ENCODE measurements at regions not wholly inside any gene's neighbourhood (a gene's known extent, or its start where the extent isn't known, plus 50 kb on each side); places are given as distances from the start of the nearest gene placed in this dataset.

GRCh38 chr5:114952876-114953275 is 216.8 kb downstream of the TRIM36 start:
- TF ChIP-seq EZH2phosphoT487 (IDR thresholded peaks at IDR 0.05; ENCODE audit: insufficient read depth, low read depth), result no peak
- H3K36me3 ChIP-seq (ENCODE audit: low read depth), result no peaks in the 10 kb centered on the region
- no peaks in the 10 kb centered on the region for H3K9me2 ChIP-seq (ENCODE audit: insufficient read depth)
- no peak overlapping the region for H3K9ac ChIP-seq
- in situ Hi-C loops (cut with MboI), result no loop called here
- no peak overlapping the region for H3K27ac ChIP-seq
- no peak overlapping the region for H2AFZ ChIP-seq
- H3K27me3 ChIP-seq (replicated peaks; ENCODE audit: insufficient read depth), result no peaks in the 10 kb centered on the region
- no peaks in the 10 kb centered on the region for H3F3A ChIP-seq (ENCODE audit: insufficient read depth)
- no peaks in the 10 kb centered on the region for H3K9me3 ChIP-seq (ENCODE audit: low read depth)
- no peaks in the 10 kb centered on the region for H3K79me2 ChIP-seq (ENCODE audit: insufficient read depth)
- H3K4me2 ChIP-seq (ENCODE audit: unreplicated experiment), result no peak overlapping the region
- DNase-seq, result no peak
- H3K4me3 ChIP-seq, result no peak overlapping the region
- no peaks in the 10 kb centered on the region for H3K4me1 ChIP-seq (ENCODE audit: insufficient read depth)
- WGBS, 2 experiments (ENCODE audit: low coverage in 1 of 2, low lambda C conversion rate in 2 of 2, missing lambda C conversion rate in 2 of 2), result 11 to 13% methylated on average over 5 of the region's 5 CpGs
- H4K20me1 ChIP-seq (ENCODE audit: insufficient read depth), result no peaks in the 10 kb centered on the region

GRCh38 chr5:114949756-114950155 is 220.0 kb downstream of the TRIM36 start:
- Histone ChIP-seq H3K27me3 (replicated peaks; ENCODE audit: insufficient read depth) (no peaks in the 10 kb centered on the region), H3F3A (ENCODE audit: insufficient read depth) (no peaks in the 10 kb centered on the region), H3K4me1 (ENCODE audit: insufficient read depth) (no peaks in the 10 kb centered on the region), H3K79me2 (ENCODE audit: insufficient read depth) (no peaks in the 10 kb centered on the region), H4K20me1 (ENCODE audit: insufficient read depth) (no peaks in the 10 kb centered on the region), H3K9me3 (ENCODE audit: low read depth) (no peaks in the 10 kb centered on the region), H3K27ac (no peak overlapping the region), H3K4me3 (no peak overlapping the region), H2AFZ (no peak overlapping the region), H3K9ac (no peak overlapping the region), H3K9me2 (ENCODE audit: insufficient read depth) (no peaks in the 10 kb centered on the region), H3K4me2 (ENCODE audit: unreplicated experiment) (no peak overlapping the region), H3K36me3 (ENCODE audit: low read depth) (no peaks in the 10 kb centered on the region)
- in situ Hi-C loops (cut with MboI), result no loop called here
- TF ChIP-seq EZH2phosphoT487 (IDR thresholded peaks at IDR 0.05; ENCODE audit: insufficient read depth, low read depth), result no peak
- no peak for TF ChIP-seq EZH2 (IDR thresholded peaks at IDR 0.05; ENCODE audit: insufficient read depth, poor library complexity, severe bottlenecking)
- DNase-seq, result no peak

GRCh38 chr5:114948986-114949621 is 220.6 kb downstream of the TRIM36 start:
- in situ Hi-C loops (cut with MboI), result no loop called here
- no peak overlapping the region for H2AFZ ChIP-seq
- H3K27me3 ChIP-seq (replicated peaks; ENCODE audit: insufficient read depth), result no peaks in the 10 kb centered on the region
- no peak overlapping the region for H3K4me3 ChIP-seq
- H3K9ac ChIP-seq, result no peak overlapping the region
- no peaks in the 10 kb centered on the region for H3K36me3 ChIP-seq (ENCODE audit: low read depth)
- H3K9me2 ChIP-seq (ENCODE audit: insufficient read depth), result no peaks in the 10 kb centered on the region
- H4K20me1 ChIP-seq (ENCODE audit: insufficient read depth), result no peaks in the 10 kb centered on the region
- TF ChIP-seq EZH2phosphoT487 (IDR thresholded peaks at IDR 0.05; ENCODE audit: insufficient read depth, low read depth) (no peak), EZH2 (IDR thresholded peaks at IDR 0.05; ENCODE audit: insufficient read depth, poor library complexity, severe bottlenecking) (no peak)
- WGBS, 2 experiments (ENCODE audit: low coverage in 1 of 2, low lambda C conversion rate in 2 of 2, missing lambda C conversion rate in 2 of 2), result 2 to 3% methylated on average over 3 of the region's 3 CpGs
- no peaks in the 10 kb centered on the region for H3F3A ChIP-seq (ENCODE audit: insufficient read depth)
- no peak overlapping the region for H3K4me2 ChIP-seq (ENCODE audit: unreplicated experiment)
- no peaks in the 10 kb centered on the region for H3K79me2 ChIP-seq (ENCODE audit: insufficient read depth)
- no peaks in the 10 kb centered on the region for H3K4me1 ChIP-seq (ENCODE audit: insufficient read depth)
- H3K9me3 ChIP-seq (ENCODE audit: low read depth), result no peaks in the 10 kb centered on the region
- no peak overlapping the region for H3K27ac ChIP-seq
- DNase-seq, result no peak

GRCh38 chr5:114948363-114948762 is 221.3 kb downstream of the TRIM36 start:
- no peak overlapping the region for H3K4me3 ChIP-seq
- H3K9ac ChIP-seq, result no peak overlapping the region
- H3K36me3 ChIP-seq (ENCODE audit: low read depth), result no peaks in the 10 kb centered on the region
- WGBS, 2 experiments (ENCODE audit: low coverage in 1 of 2, low lambda C conversion rate in 2 of 2, missing lambda C conversion rate in 2 of 2), result 0% methylated on average over 2 of the region's 2 CpGs
- no peaks in the 10 kb centered on the region for H4K20me1 ChIP-seq (ENCODE audit: insufficient read depth)
- H3K9me2 ChIP-seq (ENCODE audit: insufficient read depth), result no peaks in the 10 kb centered on the region
- H2AFZ ChIP-seq, result no peak overlapping the region
- no peaks in the 10 kb centered on the region for H3F3A ChIP-seq (ENCODE audit: insufficient read depth)
- H3K79me2 ChIP-seq (ENCODE audit: insufficient read depth), result no peaks in the 10 kb centered on the region
- H3K4me1 ChIP-seq (ENCODE audit: insufficient read depth), result no peaks in the 10 kb centered on the region
- in situ Hi-C loops (cut with MboI), result no loop called here
- no peaks in the 10 kb centered on the region for H3K27me3 ChIP-seq (replicated peaks; ENCODE audit: insufficient read depth)
- no peaks in the 10 kb centered on the region for H3K9me3 ChIP-seq (ENCODE audit: low read depth)
- H3K4me2 ChIP-seq (ENCODE audit: unreplicated experiment), result no peak overlapping the region
- H3K27ac ChIP-seq, result no peak overlapping the region
- TF ChIP-seq EZH2 (IDR thresholded peaks at IDR 0.05; ENCODE audit: insufficient read depth, poor library complexity, severe bottlenecking), result no peak
- TF ChIP-seq EZH2phosphoT487 (IDR thresholded peaks at IDR 0.05; ENCODE audit: insufficient read depth, low read depth), result no peak
- no peak for DNase-seq

- TF ChIP-seq EZH2 (IDR thresholded peaks at IDR 0.05; ENCODE audit: insufficient read depth, poor library complexity, severe bottlenecking), result no peak
- TF ChIP-seq EZH2phosphoT487 (IDR thresholded peaks at IDR 0.05; ENCODE audit: insufficient read depth, low read depth), result no peak
- H3K27ac ChIP-seq, result no peak overlapping the region
- in situ Hi-C loops (cut with MboI), result no loop called here
- H2AFZ ChIP-seq, result no peak overlapping the region
- no peak overlapping the region for H3K4me3 ChIP-seq
- no peaks in the 10 kb centered on the region for H3K9me3 ChIP-seq (ENCODE audit: low read depth)
- H3K79me2 ChIP-seq (ENCODE audit: insufficient read depth), result no peaks in the 10 kb centered on the region
- no peak overlapping the region for H3K4me2 ChIP-seq (ENCODE audit: unreplicated experiment)
- no peaks in the 10 kb centered on the region for H3K27me3 ChIP-seq (replicated peaks; ENCODE audit: insufficient read depth)
- H3F3A ChIP-seq (ENCODE audit: insufficient read depth), result no peaks in the 10 kb centered on the region
- DNase-seq, result no peak
- WGBS, 2 experiments (ENCODE audit: low coverage in 1 of 2, low lambda C conversion rate in 2 of 2, missing lambda C conversion rate in 2 of 2), result 20 to 38% methylated on average over 1 of the region's 1 CpG
- H4K20me1 ChIP-seq (ENCODE audit: insufficient read depth), result no peaks in the 10 kb centered on the region
- H3K9ac ChIP-seq, result no peak overlapping the region
- no peaks in the 10 kb centered on the region for H3K9me2 ChIP-seq (ENCODE audit: insufficient read depth)
- H3K36me3 ChIP-seq (ENCODE audit: low read depth), result no peaks in the 10 kb centered on the region
- no peaks in the 10 kb centered on the region for H3K4me1 ChIP-seq (ENCODE audit: insufficient read depth)
These were observed 229.0 kb downstream of the TRIM36 start for GRCh38 chr5:114940709-114941108.

Data from GM23248 (cell line).